Ovary (tissue), 7 donors: ENCODE measurements at regions not wholly inside any gene's neighbourhood (a gene's known extent, or its start where the extent isn't known, plus 50 kb on each side); places are given as distances from the start of the nearest gene placed in this dataset.

Source experiments
- DNase-seq, 5 donors: peaks; one replicate each; pipeline ENCODE4 v3.0.0-alpha.2; 2019 to 2020
- H3K27ac ChIP-seq, 2 donors: fragments of 200-600 bp; one replicate each; pipeline versions ENCODE4 v1.5.1 to v1.8.0; 2019 to 2022
- H3K27me3 ChIP-seq: fragments of 200-600 bp; one replicate; pipeline ENCODE4 v1.8.0; 2022
- H3K36me3 ChIP-seq: fragments of 200-600 bp; sonication (generic); one replicate; pipeline ENCODE4 v1.5.1; 2019
- H3K4me1 ChIP-seq: one replicate; pipeline ENCODE4 v1.8.1; 2013; ENCODE audit warnings: mild to moderate bottlenecking, moderate library complexity; ENCODE audit not compliant: insufficient read depth
- H3K4me3 ChIP-seq: fragments of 200-600 bp; sonication (generic); one replicate; pipeline ENCODE4 v1.5.1; 2017
- H3K9me3 ChIP-seq, 2 donors: fragments of 200-600 bp in 1 of 2; sonication (generic) in 1 of 2; one replicate each; pipeline versions ENCODE4 v1.5.1 to v1.8.1; 2013 to 2019; ENCODE audit warnings: mild to moderate bottlenecking in 1 of 2, moderate library complexity in 1 of 2
- CTCF ChIP-seq, 3 donors: fragments of 450-650 bp in 2 of 3; fragments of 200-600 bp in 1 of 3; IDR thresholded peaks; one replicate each; pipeline versions ENCODE4 v1.5.1 to v1.8.0; 2016 to 2022; ENCODE audit warnings: antibody characterized with exemption in 3 of 3, mild to moderate bottlenecking in 1 of 3
- EP300 ChIP-seq: sonication (generic); formaldehyde crosslinking; IDR thresholded peaks from one replicate; pipeline ENCODE4 v1.6.1; 2017; ENCODE audit warnings: antibody characterized with exemption
- POLR2A ChIP-seq: fragments of 450-650 bp; IDR thresholded peaks from one replicate; pipeline ENCODE4 v1.6.1; 2017; ENCODE audit warnings: antibody characterized with exemption, mild to moderate bottlenecking, moderate library complexity
- WGBS, 3 donors: extraction: QIAGEN DNeasy Blood & Tissue Kit in 1 of 3; methylation state at CpG; one replicate each; pipeline versions ENCODE4 v1.1.5 to v1.1.7; 2013 to 2017; 5-methylcytosine and 5-hydroxymethylcytosine counted together
- intact Hi-C, 4 donors: fragments of 100-400 bp; cut with DNase I; formaldehyde crosslinking; loops; one replicate each; pipeline versions ENCODE4 v1.11.0 to v1.15.1; 2022 to 2023
- donor health status: DM: no; HTN: no; CAD: no; lungs with moderate emphysema.
- donor health status: DM: no; HTN: no; CAD: no.
- donor health status: Bipolar disorder and iron deficiency.
- donor health status: DM: no; HTN: no; CAD: no.
- donor health status: DM: yes; HTN: yes; CAD: no.

GRCh38 chr5:133685402-133686018, 73.2 kb upstream of the FSTL4 start:
- no peaks in the 10 kb centered on the region for H3K27me3 ChIP-seq
- intact Hi-C loops = no loop called here
- no peaks in the 10 kb centered on the region for H3K9me3 ChIP-seq
- TF ChIP-seq CTCF (IDR thresholded peaks at IDR 0.05) (no peak), EP300 (no peak), POLR2A (no peak)
- DNase-seq = no peak
- H3K27ac ChIP-seq = no peak overlapping the region
- no peaks in the 10 kb centered on the region for H3K4me1 ChIP-seq
- 42 to 55% (median 45%) methylated on average over 8 of the region's 8 CpGs for WGBS, 3 donors
- no peak overlapping the region for H3K4me3 ChIP-seq
- no peaks in the 10 kb centered on the region for H3K36me3 ChIP-seq

GRCh38 chr5:133683646-133684596, 71.6 kb upstream of the FSTL4 start:
- 67 to 76% (median 72%) methylated on average over 21 of the region's 21 CpGs for WGBS, 3 donors
- no peak overlapping the region for H3K4me3 ChIP-seq

DNA sequence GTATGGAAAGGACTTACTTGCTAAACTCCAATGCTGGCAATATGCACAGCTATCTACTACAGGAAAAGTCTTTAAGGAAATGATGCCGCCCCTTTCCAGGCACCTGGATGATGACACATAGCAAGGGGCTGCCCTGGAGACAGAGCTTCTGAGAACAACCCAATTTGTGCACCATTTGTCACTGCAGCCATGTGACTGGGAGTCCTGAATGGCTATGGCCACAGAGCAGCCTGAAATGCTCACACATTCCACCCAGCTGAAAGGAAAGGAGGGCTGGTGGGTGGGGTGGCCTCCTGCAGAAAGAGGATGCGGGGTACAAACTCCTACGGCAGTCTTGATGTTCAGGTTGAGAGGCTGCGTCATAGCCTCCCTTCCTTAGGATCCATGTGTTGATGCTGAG, 70.1 kb upstream of the FSTL4 start:
- no peak overlapping the region for H3K27ac ChIP-seq
- H3K36me3 ChIP-seq = no peaks in the 10 kb centered on the region
- H3K9me3 ChIP-seq = no peaks in the 10 kb centered on the region
- TF ChIP-seq EP300 (no peak), CTCF (IDR thresholded peaks at IDR 0.05) (no peak), POLR2A (no peak)
- no peaks in the 10 kb centered on the region for H3K27me3 ChIP-seq
- 66 to 85% (median 70%) methylated on average over 4 of the region's 4 CpGs for WGBS, 3 donors
- intact Hi-C loops = no loop called here
- H3K4me1 ChIP-seq = no peaks in the 10 kb centered on the region
- no peak overlapping the region for H3K4me3 ChIP-seq
- DNase-seq = no peak

More at GRCh38 chr5:133683646-133684596, 71.6 kb upstream of the FSTL4 start:
- intact Hi-C loops = no loop called here
- no peak for TF ChIP-seq EP300
- no peak for TF ChIP-seq POLR2A
- TF ChIP-seq CTCF (IDR thresholded peaks at IDR 0.05) = no peak
- Histone ChIP-seq H3K9me3 (no peaks in the 10 kb centered on the region), H3K27ac (no peak overlapping the region), H3K4me1 (no peaks in the 10 kb centered on the region), H3K36me3 (no peaks in the 10 kb centered on the region), H3K27me3 (no peaks in the 10 kb centered on the region)
- no peak for DNase-seq

- H3K36me3 ChIP-seq = no peaks in the 10 kb centered on the region
- no peak for TF ChIP-seq CTCF (IDR thresholded peaks at IDR 0.05)
- no peak for TF ChIP-seq EP300
- no peak for TF ChIP-seq POLR2A
- no peaks in the 10 kb centered on the region for H3K9me3 ChIP-seq
- H3K4me1 ChIP-seq = no peaks in the 10 kb centered on the region
- intact Hi-C loops = no loop called here
- no peaks in the 10 kb centered on the region for H3K27me3 ChIP-seq
- no peak overlapping the region for H3K4me3 ChIP-seq
- 80 to 90% (median 89%) methylated on average over 2 of the region's 2 CpGs for WGBS, 3 donors
- no peak for DNase-seq
- H3K27ac ChIP-seq = no peak overlapping the region
These were observed 69.6 kb upstream of the FSTL4 start for GRCh38 chr5:133681896-133682295.
